ENCODE measurements at regions not wholly inside any gene's neighbourhood (a gene's known extent, or its start where the extent isn't known, plus 50 kb on each side); places are given as distances from the start of the nearest gene placed in this dataset.

DNA sequence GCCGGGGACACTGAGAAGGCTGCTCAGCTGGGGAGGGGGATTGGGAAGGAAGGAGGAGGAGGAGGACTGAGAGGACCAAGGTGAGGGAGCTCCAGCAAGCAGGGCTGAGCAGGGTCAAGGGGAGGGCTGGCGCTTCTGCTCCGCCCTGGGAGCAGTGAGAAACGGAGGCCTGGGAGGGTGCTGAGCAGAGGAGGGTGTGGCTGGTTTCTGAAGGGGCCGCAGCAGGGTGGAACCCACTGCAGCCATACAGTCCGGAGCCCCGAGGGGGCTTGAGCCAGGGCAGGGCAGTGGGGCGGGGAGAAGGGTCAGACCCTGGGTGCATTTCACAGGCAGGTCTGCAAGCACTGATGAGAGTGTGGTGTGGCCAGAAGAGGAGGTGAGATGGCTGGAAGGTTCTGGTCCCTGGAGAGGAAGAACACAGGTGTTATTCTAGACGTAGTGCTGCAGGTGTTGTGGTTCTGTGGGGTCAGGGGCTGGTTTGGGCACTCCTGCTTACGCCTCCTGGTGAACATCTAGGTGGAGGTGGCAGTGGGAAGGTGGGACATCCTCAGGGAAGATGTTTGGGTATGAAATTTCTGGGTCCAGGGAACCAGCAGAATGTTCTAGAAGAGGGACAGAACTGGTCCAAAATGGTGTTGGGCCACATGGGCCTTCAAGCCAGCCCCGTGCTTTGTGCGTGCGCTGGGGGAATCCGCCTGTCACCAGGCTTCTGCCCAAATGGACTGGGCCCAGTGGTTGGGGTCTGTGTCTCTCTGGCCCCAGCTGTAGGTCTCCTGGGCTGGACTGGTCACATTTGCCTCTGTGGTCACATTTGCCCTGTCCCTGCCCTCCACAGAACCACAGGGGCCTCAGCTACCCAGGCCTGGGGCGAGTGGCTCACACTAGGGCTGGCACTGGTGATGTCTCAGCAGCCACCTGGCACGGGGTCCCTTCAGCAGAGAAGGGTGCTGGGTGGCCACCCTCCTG, 714.7 kb downstream of the BRD1 start:
- no peak for DNase-seq

DNA sequence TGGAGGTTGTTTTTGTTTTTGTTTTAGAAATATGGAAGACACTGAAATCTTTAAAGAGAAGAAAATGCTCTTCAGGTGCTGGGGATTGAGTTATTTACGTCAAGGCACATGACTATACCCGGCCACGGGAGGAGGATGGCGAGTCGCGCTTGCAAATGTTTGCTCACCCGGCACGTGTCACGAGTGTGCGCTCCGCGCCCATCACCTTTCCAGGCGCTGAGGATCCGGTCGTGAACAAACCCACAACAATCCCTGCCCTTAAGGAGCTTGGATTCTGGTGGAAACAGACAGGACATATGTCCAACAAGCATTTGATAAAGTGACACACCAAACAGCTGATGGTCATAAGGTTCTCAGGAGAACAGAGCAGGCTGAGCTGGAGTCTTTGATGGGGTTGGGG, 715.5 kb downstream of the BRD1 start:
- no peak for DNase-seq

DNA sequence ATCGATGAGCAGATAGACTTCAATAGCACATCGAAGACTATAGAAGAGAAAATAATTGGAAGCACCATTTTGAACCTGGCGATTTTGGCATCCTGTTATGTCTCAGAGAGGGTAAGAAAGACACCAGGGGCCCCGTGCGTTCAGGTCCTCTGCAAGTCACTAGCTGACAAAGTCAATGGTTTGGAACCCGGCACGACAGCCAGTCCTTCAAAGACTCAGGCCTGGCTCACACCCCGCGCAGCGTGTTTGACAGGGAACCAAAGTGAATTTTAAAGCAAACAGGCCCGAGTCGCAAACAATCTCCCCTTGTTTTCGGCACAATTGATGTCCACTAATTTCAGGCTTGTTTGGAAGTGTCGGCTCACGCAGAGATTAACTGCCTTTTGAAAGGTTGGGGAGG, 716.6 kb downstream of the BRD1 start:
- DNase-seq = no peak

GRCh38 chr22:49108636-49109315, 718.9 kb downstream of the BRD1 start:
- DNase-seq = no peak

- DNase-seq = no peak
Observed at GRCh38 chr22:49107961-49108530, 719.6 kb downstream of the BRD1 start.

DNA sequence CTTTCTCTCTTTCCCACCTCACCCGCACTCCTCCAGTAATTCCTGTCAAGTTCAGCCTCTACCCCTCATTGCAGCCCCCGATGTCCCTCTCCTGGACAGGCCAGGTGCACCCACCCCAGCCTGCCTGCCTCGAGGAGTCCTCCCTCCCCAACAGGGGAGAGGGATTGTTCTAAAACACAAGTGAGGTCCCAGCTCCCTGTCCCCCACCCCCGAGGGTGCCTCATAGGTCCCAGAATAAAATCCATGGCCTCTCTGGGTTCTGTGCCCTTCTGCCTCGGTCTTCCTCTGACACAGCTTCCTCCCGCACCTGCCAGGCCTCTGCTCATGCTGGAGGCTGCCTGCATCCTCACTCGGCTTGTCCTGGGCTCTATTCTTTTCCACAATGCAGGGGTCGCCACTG, 720.1 kb downstream of the BRD1 start:
- no peak for DNase-seq

DNA sequence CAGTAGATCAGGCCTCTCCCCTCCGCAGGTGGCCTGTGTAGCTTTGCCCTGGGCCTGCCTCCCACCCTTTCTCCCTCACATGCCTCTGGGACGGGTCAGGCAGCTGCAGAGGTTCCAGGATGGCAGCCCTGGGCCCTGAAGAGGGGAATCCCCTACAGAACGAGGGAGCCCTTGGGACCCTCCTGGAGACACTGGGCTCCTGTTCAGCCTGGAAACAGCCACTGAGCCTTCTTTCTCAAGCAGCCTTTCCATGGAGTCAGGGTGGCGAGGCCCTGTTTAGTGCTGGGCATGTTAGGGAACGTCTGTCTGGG, 720.9 kb downstream of the BRD1 start:
- DNase-seq = no peak

- no peak for DNase-seq
Observed at GRCh38 chr22:49106096-49106841, 721.4 kb downstream of the BRD1 start.

DNA sequence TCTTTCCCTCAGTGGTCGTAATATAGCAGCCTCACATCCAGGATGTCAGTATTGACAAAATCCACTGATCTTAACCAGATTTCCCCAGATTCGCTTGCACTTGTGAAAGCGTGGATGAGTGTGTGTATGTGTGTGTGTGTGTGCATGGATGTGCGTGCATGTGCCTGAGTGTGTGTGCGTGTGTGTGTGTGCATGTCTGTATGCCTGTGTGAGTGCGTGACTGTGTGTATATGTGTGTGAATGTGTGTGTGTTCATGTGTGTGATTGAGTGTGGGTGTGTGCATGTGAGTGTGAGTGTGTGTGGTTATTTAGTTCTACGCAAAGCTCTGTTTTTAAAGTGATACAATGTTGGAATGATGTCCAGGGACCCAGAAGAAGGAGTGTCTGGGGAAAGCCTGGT, 723.2 kb downstream of the BRD1 start:
- DNase-seq = no peak

- no peak for DNase-seq
Observed at GRCh38 chr22:49103314-49104059, 724.2 kb downstream of the BRD1 start.

GRCh38 chr22:49102367-49102766, 725.3 kb downstream of the BRD1 start:
- no peak for DNase-seq

DNA sequence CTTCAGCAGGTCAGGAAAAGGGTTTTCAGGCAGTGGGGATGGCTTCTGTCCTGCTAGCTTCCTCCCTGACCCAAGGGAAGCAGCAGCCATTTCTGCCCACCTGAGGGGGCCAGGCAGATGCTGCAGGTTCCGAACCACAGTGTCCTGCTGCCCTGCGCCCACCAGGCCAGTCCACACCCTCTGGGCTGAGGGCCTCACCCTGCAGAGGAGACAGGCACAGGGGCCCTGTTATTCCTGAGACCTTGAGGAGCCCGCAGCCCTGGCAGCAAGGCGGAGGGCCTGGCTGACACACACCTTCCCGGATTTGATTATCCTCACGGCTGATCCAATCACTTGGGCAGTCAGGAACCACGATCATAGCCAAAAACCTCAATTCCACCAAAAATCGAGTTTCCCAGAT, 725.8 kb downstream of the BRD1 start:
- no peak for DNase-seq

GRCh38 chr22:49101225-49101624, 726.4 kb downstream of the BRD1 start:
- no peak for DNase-seq

- no peak for DNase-seq
Observed at GRCh38 chr22:49100773-49101172, 726.9 kb downstream of the BRD1 start.

GRCh38 chr22:49100316-49100715, 727.4 kb downstream of the BRD1 start:
- DNase-seq = no peak

DNA sequence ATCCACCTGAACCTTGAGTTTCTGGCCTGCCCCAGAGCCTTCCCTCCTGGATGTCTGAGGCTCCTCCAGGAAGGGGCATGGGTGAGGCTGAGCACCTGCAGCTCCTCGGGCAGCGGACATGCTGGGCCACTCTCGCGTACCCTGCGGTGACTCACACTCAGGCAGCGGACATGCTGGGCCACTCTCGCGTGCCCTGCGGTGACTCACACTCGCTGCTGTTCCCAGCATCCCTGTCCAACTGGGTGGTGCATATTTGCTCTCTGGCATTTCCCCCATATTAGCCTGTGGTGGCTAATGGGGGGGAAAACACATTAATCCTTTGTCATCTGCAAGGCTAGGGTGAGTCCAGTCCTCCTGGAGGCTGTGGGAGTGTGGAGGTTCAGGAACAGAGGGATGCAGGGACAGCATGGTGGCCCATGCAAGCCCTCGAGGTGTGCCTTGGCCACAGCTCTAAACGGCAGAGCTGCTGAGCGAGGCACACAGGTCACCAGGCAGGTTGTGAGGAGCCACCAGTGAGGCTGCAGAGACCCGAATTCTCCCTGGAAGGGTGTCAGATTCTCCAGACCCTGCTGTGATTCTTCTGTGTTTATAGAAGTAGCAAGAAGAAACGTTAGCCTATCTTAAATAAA, 728.1 kb downstream of the BRD1 start:
- no peak for DNase-seq

DNA sequence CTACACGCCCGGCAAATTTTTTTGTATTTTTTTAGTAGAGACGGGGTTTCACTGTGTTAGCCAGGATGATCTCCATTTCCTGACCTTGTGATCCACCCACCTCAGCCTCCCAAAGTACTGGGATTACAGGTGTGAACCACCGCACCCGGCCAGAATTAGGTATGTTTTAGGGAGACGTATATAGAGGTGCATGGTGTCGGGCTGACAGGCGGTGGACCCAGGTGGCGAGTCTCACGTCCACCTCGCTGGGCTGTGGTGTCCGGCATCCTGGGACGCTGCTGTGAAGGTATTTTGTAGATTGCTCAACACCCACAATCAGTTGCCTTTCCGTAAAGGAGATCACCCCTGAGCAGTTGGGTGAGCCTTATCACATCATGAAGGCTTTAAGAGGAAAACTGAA, 728.6 kb downstream of the BRD1 start:
- no peak for DNase-seq

DNA sequence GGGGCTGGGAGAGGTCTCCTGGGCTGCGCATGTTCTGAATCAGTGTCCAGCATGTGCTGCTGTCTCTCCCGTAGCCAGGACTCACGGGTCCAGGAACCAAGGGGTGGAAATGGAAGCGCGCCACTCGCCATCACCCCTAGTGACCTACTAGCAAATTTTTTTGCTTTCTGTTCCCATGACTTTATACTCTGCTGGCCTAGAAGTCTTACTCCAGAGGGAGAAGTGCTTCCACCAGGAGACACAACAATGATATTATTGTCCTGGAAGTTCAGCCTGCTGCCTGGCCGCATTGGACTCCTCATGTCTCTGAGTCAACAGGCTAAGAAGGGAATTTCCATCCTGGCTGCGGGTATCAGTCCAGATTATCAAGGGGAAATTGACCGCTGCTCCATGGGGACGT, 729.7 kb downstream of the BRD1 start:
- DNase-seq = no peak

DNA sequence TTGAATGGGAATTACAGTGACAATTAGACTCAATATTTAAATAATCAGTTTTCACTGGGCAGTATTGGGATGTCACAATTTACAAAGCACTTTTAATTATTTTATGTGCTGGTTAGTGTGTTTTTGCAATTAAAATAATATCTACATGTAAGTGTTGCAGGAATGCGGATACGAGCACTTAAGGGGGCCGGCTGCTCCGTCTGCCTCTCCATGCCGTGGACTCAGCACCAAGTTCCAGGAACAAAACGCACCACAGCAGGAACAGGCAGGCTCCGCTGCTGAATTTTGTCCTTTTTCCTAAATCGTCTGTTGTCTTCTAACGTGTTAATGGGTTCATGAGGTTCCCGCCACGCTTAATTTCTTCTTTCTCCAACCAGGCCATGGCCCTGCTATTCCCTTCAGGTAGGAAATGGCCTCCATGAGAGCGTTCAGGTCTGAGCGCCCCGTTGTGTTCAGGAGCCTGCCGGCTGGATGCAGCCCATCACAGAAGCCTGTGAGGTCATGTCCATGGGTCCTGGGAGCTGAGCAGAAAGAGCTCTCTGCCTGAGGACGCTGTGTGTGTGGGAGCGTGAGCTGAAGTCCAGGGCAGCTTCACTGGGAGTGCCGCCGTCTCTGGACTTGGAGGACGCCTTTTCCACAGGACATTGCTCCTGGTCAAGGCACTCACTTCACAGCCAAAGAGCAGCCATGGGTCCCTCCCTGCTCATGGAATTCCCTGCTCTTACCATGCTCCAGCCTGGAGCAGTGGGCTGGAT, 730.3 kb downstream of the BRD1 start:
- DNase-seq = no peak

- DNase-seq = no peak
Observed at GRCh38 chr22:49096476-49096875, 731.2 kb downstream of the BRD1 start.

DNA sequence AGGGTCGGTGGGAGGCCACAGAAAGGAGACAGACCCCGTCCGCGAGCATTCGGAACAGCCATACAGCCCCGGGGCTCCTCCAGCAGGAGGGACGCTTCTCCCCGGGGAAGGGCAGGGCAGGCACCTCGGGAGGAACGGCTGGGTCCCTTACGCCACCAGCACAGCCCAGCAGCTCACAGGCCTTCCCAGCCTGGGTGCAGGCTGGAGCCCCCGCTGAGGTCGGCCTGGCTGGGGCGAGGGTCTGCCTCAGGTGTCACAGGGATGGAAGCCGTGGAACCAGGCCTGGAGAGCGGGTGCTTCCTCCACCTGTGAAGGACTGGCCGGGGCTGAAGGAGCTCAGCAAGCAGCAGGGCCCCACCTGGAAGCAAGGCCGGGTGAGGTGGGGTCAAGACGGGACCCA, 732.3 kb downstream of the BRD1 start:
- no peak for DNase-seq
